HG02571 (cell line): ENCODE measurements at regions not wholly inside any gene's neighbourhood (a gene's known extent, or its start where the extent isn't known, plus 50 kb on each side); places are given as distances from the start of the nearest gene placed in this dataset.
"Not testable (repeated sequence)": the region's sequence is repeated elsewhere in the genome, so short reads cannot be mapped to it uniquely, and the experiment has no call there.

Experiments used
- ATAC-seq: cut with Tn5 transposase; IDR thresholded peaks from one replicate; pipeline ENCODE4 v1.9.1; 2021; ENCODE audit warnings: mild to moderate bottlenecking, moderate library complexity; ENCODE audit not compliant: unreplicated experiment

- ATAC-seq = no peak
Measured at GRCh38 chr16:73418051-73418450, 370.1 kb upstream of the ZFHX3 start.

GRCh38 chr16:73415286-73415685, 367.4 kb upstream of the ZFHX3 start:
- no peak for ATAC-seq

GRCh38 chr16:73414638-73415037, 366.7 kb upstream of the ZFHX3 start:
- ATAC-seq = no peak

GRCh38 chr16:73413830-73414190, 365.9 kb upstream of the ZFHX3 start:
- ATAC-seq = no peak

- ATAC-seq = no peak
Measured at GRCh38 chr16:73413091-73413829, 365.3 kb upstream of the ZFHX3 start.

- ATAC-seq = no peak
Measured at GRCh38 chr16:73412416-73412815, 364.5 kb upstream of the ZFHX3 start.

GRCh38 chr16:73408716-73409115, 360.8 kb upstream of the ZFHX3 start:
- ATAC-seq = no peak

GRCh38 chr16:73408311-73408710, 360.4 kb upstream of the ZFHX3 start:
- ATAC-seq = no peak

- ATAC-seq = no peak
Measured at GRCh38 chr16:73405851-73406250, 357.9 kb upstream of the ZFHX3 start.

GRCh38 chr16:73404001-73404400, 356.1 kb upstream of the ZFHX3 start:
- ATAC-seq = no peak

GRCh38 chr16:73403291-73403690, 355.4 kb upstream of the ZFHX3 start:
- no peak for ATAC-seq

- ATAC-seq = no peak
Measured at GRCh38 chr16:73400951-73401350, 353.0 kb upstream of the ZFHX3 start.

GRCh38 chr16:73399997-73400396, 352.1 kb upstream of the ZFHX3 start:
- no peak for ATAC-seq

- ATAC-seq = no peak
Measured at GRCh38 chr16:73399486-73399885, 351.6 kb upstream of the ZFHX3 start.

GRCh38 chr16:73398604-73399003, 350.7 kb upstream of the ZFHX3 start:
- ATAC-seq = not testable (repeated sequence)

- ATAC-seq = no peak
Measured at GRCh38 chr16:73396556-73396955, 348.6 kb upstream of the ZFHX3 start.

- no peak for ATAC-seq
Measured at GRCh38 chr16:73390936-73391335, 343.0 kb upstream of the ZFHX3 start.

- ATAC-seq = no peak
Measured at GRCh38 chr16:73390491-73390890, 342.6 kb upstream of the ZFHX3 start.

GRCh38 chr16:73389085-73389484, 341.2 kb upstream of the ZFHX3 start:
- no peak for ATAC-seq

- ATAC-seq = no peak
Measured at GRCh38 chr16:73387979-73388378, 340.1 kb upstream of the ZFHX3 start.

- ATAC-seq = no peak
Measured at GRCh38 chr16:73385696-73386095, 337.8 kb upstream of the ZFHX3 start.

GRCh38 chr16:73384506-73385089, 336.7 kb upstream of the ZFHX3 start:
- ATAC-seq = no peak

- no peak for ATAC-seq
Measured at GRCh38 chr16:73383988-73384365, 336.0 kb upstream of the ZFHX3 start.
